Panc1 (cell line): ENCODE measurements at regions not wholly inside any gene's neighbourhood (a gene's known extent, or its start where the extent isn't known, plus 50 kb on each side); places are given as distances from the start of the nearest gene placed in this dataset.

Experiments used
- ATAC-seq: fragments of 200-7000 bp; cut with Tn5 transposase; 2 replicates; pipeline ENCODE4 v1.9.1; 2020; ENCODE audit warnings: mild to moderate bottlenecking, moderate library complexity
- BruUV-seq: library from RNA; stranded (reverse); fragments of 400-500 nt; replicated peaks from 2 replicates; lab custom pipeline; 2021; lab: Mats Ljungman, UMichigan
- CTCF ChIA-PET: fragments of 300-600 bp; sonication (Branson Sonifier 250); formaldehyde crosslinking; loops from one replicate; lab custom pipeline; 2022; ENCODE audit warnings: antibody characterized with exemption; lab: Charles Lee
- POLR2A ChIA-PET: fragments of 300-600 bp; sonication (Branson Sonifier 250); formaldehyde crosslinking; loops from one replicate; lab custom pipeline; 2022; ENCODE audit warnings: antibody characterized with exemption; lab: Charles Lee
- DNase-seq: peaks from one replicate; pipeline ENCODE4 v3.0.0-alpha.2; 2010; ENCODE audit warnings: low read depth, low spot score
- H3K27ac ChIP-seq: 2 replicates; pipeline ENCODE4 v1.5.1; 2011; ENCODE audit warnings: mild to moderate bottlenecking, low read length, inconsistent platforms
- H3K27me3 ChIP-seq: fragments of 200-500 bp; sonication (Bioruptor generic); 2 replicates; pipeline ENCODE4 v1.6.0; 2014; ENCODE audit warnings: low read length, inconsistent platforms; ENCODE audit not compliant: control insufficient read depth, insufficient read depth
- H3K36me3 ChIP-seq: fragments of 200-500 bp; sonication (Bioruptor generic); 2 replicates; pipeline ENCODE4 v1.5.1; 2014; ENCODE audit warnings: inconsistent platforms, mild to moderate bottlenecking, low read length, moderate library complexity; ENCODE audit not compliant: control insufficient read depth, insufficient read depth
- H3K4me1 ChIP-seq: 2 replicates; pipeline ENCODE4 v1.5.1; 2011; ENCODE audit warnings: inconsistent platforms, mild to moderate bottlenecking, low read length, moderate library complexity; ENCODE audit not compliant: control insufficient read depth, insufficient read depth
- H3K4me3 ChIP-seq, 2 experiments: 2 replicates each; pipeline ENCODE4 v1.5.1; 2011 to 2012; ENCODE audit warnings: low read depth in 2 of 2, low read length in 2 of 2, mild to moderate bottlenecking in 2 of 2, inconsistent platforms in 1 of 2, moderate library complexity in 1 of 2
- H3K9me3 ChIP-seq: fragments of 200-500 bp; sonication (Bioruptor generic); 2 replicates; pipeline ENCODE4 v1.5.1; 2014; ENCODE audit warnings: low read depth, mild to moderate bottlenecking, inconsistent platforms, low read length, moderate library complexity; ENCODE audit not compliant: control insufficient read depth, insufficient read depth
- POLR2AphosphoS5 ChIP-seq: IDR thresholded peaks from 2 replicates; pipeline ENCODE4 v1.6.1; 2012; ENCODE audit warnings: mild to moderate bottlenecking, low read depth, low read length, moderate library complexity
- SIN3A ChIP-seq: IDR thresholded peaks from 2 replicates; pipeline ENCODE4 v1.6.1; 2012; ENCODE audit warnings: low read depth, mild to moderate bottlenecking, low read length, moderate library complexity, borderline replicate concordance; ENCODE audit not compliant: insufficient read depth
- TCF7L2 ChIP-seq: IDR thresholded peaks from 2 replicates; pipeline ENCODE4 v1.6.1; 2011; ENCODE audit warnings: mild to moderate bottlenecking, low read depth, low read length, inconsistent platforms
- in situ Hi-C: cut with HindIII; loops from 2 replicates; pipeline ENCODE4 v1.10.0; 2016; ENCODE audit warnings: low sequenced_read_pairs, low pct_unique_long_range_greater_than_20kb
- intact Hi-C: fragments of 100-400 bp; cut with micrococcal nuclease; formaldehyde crosslinking; loops from one replicate; pipeline ENCODE4 v1.10.0; 2022; ENCODE audit not compliant: unreplicated experiment
- TF ChIP-seq, protein P1 (sequence below): fragments of 450-650 bp; IDR thresholded peaks from 2 replicates; pipeline ENCODE4 v1.5.1; 2017; ENCODE audit warnings: mild to moderate bottlenecking
- TF ChIP-seq, protein P2 (sequence below), 2 experiments: IDR thresholded peaks; 2 replicates each; pipeline ENCODE4 v1.6.1; 2011 to 2012; ENCODE audit warnings: low read depth in 2 of 2, control low read depth in 1 of 2, low read length in 1 of 2, mild to moderate bottlenecking in 1 of 2, moderate library complexity in 1 of 2; ENCODE audit not compliant: insufficient read depth in 1 of 2

DNA sequence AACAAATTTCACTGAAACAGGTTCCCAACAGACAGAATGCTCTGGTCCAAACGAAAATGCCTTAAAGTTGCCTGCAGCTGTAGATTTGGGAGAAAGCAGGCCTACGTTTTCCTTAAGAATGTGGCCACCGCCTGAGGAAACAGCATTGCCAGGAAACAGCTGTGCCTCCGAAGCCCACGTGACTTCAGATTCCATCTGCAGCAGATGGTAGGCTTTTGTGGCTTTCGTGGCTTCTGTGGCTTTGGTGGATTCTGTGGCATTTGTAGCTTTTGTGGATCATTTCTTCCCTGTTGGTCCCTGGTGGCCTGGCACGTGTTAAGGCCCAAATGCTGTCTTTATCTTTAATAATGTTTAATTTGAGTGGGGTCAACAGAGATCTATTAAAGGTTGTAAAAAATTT, 222.9 kb downstream of the TTLL2 start:
- Histone ChIP-seq H3K27me3 (no peaks in the 10 kb centered on the region), H3K4me1 (no peaks in the 10 kb centered on the region), H3K9me3 (no peaks in the 10 kb centered on the region), H3K27ac (no peak overlapping the region), H3K36me3 (no peaks in the 10 kb centered on the region), H3K4me3 (no peak overlapping the region)
- POLR2A ChIA-PET: no interaction called here
- DNase-seq: no peak
- in situ Hi-C loops (no loop called here), intact Hi-C loops (no loop called here)
- TF ChIP-seq TCF7L2: no peak
- TF ChIP-seq, protein P1, sequence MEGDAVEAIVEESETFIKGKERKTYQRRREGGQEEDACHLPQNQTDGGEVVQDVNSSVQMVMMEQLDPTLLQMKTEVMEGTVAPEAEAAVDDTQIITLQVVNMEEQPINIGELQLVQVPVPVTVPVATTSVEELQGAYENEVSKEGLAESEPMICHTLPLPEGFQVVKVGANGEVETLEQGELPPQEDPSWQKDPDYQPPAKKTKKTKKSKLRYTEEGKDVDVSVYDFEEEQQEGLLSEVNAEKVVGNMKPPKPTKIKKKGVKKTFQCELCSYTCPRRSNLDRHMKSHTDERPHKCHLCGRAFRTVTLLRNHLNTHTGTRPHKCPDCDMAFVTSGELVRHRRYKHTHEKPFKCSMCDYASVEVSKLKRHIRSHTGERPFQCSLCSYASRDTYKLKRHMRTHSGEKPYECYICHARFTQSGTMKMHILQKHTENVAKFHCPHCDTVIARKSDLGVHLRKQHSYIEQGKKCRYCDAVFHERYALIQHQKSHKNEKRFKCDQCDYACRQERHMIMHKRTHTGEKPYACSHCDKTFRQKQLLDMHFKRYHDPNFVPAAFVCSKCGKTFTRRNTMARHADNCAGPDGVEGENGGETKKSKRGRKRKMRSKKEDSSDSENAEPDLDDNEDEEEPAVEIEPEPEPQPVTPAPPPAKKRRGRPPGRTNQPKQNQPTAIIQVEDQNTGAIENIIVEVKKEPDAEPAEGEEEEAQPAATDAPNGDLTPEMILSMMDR: no peak
- TF ChIP-seq SIN3A: no peak
- TF ChIP-seq, protein P2, sequence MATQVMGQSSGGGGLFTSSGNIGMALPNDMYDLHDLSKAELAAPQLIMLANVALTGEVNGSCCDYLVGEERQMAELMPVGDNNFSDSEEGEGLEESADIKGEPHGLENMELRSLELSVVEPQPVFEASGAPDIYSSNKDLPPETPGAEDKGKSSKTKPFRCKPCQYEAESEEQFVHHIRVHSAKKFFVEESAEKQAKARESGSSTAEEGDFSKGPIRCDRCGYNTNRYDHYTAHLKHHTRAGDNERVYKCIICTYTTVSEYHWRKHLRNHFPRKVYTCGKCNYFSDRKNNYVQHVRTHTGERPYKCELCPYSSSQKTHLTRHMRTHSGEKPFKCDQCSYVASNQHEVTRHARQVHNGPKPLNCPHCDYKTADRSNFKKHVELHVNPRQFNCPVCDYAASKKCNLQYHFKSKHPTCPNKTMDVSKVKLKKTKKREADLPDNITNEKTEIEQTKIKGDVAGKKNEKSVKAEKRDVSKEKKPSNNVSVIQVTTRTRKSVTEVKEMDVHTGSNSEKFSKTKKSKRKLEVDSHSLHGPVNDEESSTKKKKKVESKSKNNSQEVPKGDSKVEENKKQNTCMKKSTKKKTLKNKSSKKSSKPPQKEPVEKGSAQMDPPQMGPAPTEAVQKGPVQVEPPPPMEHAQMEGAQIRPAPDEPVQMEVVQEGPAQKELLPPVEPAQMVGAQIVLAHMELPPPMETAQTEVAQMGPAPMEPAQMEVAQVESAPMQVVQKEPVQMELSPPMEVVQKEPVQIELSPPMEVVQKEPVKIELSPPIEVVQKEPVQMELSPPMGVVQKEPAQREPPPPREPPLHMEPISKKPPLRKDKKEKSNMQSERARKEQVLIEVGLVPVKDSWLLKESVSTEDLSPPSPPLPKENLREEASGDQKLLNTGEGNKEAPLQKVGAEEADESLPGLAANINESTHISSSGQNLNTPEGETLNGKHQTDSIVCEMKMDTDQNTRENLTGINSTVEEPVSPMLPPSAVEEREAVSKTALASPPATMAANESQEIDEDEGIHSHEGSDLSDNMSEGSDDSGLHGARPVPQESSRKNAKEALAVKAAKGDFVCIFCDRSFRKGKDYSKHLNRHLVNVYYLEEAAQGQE (IDR thresholded peaks at IDR 0.05; ENCODE audit: insufficient read depth in 1 of 2, low read depth in 2 of 2, low read length in 1 of 2): no peak
- no peak for TF ChIP-seq POLR2AphosphoS5
- no peak for ATAC-seq
- CTCF ChIA-PET: no interaction called here
- BruUV-seq: no TSS peak

DNA sequence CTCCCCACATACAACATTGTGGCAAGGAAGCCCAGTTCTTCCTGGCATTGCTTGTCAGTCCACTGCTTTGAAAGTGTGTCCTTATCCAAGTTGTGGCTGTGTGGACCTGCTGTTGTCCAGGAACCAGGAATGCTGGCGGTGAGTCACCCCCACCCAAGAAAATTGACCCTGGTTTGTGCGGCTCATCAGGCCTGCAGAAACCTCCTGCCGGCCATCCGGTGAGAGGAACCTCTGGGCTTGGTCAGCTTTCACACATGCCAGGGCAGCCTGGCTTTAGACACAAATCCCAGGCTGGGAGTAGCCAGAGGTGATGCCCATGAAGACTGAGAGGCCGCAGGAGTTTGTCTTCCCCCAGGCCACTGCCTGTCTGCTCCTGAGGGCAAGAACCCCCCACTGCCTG, 223.6 kb downstream of the TTLL2 start:
- Histone ChIP-seq H3K4me1 (no peaks in the 10 kb centered on the region), H3K9me3 (no peaks in the 10 kb centered on the region), H3K36me3 (no peaks in the 10 kb centered on the region), H3K27me3 (no peaks in the 10 kb centered on the region), H3K27ac (no peak overlapping the region), H3K4me3 (no peak overlapping the region)
- ChIA-PET POLR2A (no interaction called here), CTCF (no interaction called here)
- no peak for TF ChIP-seq SIN3A
- TF ChIP-seq, protein P2 (IDR thresholded peaks at IDR 0.05; ENCODE audit: insufficient read depth in 1 of 2, low read depth in 2 of 2, low read length in 1 of 2): no peak
- no TSS peak for BruUV-seq
- intact Hi-C loops: no loop called here
- no peak for ATAC-seq
- DNase-seq: no peak
- in situ Hi-C loops: no loop called here
